ENCODE measurements at regions not wholly inside any gene's neighbourhood (a gene's known extent, or its start where the extent isn't known, plus 50 kb on each side); places are given as distances from the start of the nearest gene placed in this dataset.

- TF ChIP-seq SCRT1 (tag by site-specific recombination; IDR thresholded peaks at IDR 0.05; ENCODE audit: borderline replicate concordance) (no peak), ZNF26 (tag by site-specific recombination; IDR thresholded peaks at IDR 0.05) (no peak), GFI1B (tag by site-specific recombination; IDR thresholded peaks at IDR 0.05) (no peak), ZNF423 (tag by site-specific recombination; IDR thresholded peaks at IDR 0.05) (no peak), TCF7L2 (IDR thresholded peaks at IDR 0.05; ENCODE audit: borderline replicate concordance, low read depth, low read length) (no peak), ZBTB7A (tag by site-specific recombination; IDR thresholded peaks at IDR 0.05; ENCODE audit: low read depth) (no peak), KLF8 (tag by site-specific recombination; IDR thresholded peaks at IDR 0.05) (no peak), ZNF138 (tag by site-specific recombination; IDR thresholded peaks at IDR 0.05; ENCODE audit: borderline replicate concordance) (no peak), PRDM1 (tag by site-specific recombination; IDR thresholded peaks at IDR 0.05) (no peak), ZNF544 (tag by site-specific recombination; IDR thresholded peaks at IDR 0.05) (no peak), ZNF560 (tag by site-specific recombination; IDR thresholded peaks at IDR 0.05; ENCODE audit: borderline replicate concordance) (no peak), ZNF274 (IDR thresholded peaks at IDR 0.05; ENCODE audit: low read length) (no peak), ZNF274 (tag by site-specific recombination; IDR thresholded peaks at IDR 0.05; ENCODE audit: borderline replicate concordance) (no peak)
- TF ChIP-seq, protein P1, sequence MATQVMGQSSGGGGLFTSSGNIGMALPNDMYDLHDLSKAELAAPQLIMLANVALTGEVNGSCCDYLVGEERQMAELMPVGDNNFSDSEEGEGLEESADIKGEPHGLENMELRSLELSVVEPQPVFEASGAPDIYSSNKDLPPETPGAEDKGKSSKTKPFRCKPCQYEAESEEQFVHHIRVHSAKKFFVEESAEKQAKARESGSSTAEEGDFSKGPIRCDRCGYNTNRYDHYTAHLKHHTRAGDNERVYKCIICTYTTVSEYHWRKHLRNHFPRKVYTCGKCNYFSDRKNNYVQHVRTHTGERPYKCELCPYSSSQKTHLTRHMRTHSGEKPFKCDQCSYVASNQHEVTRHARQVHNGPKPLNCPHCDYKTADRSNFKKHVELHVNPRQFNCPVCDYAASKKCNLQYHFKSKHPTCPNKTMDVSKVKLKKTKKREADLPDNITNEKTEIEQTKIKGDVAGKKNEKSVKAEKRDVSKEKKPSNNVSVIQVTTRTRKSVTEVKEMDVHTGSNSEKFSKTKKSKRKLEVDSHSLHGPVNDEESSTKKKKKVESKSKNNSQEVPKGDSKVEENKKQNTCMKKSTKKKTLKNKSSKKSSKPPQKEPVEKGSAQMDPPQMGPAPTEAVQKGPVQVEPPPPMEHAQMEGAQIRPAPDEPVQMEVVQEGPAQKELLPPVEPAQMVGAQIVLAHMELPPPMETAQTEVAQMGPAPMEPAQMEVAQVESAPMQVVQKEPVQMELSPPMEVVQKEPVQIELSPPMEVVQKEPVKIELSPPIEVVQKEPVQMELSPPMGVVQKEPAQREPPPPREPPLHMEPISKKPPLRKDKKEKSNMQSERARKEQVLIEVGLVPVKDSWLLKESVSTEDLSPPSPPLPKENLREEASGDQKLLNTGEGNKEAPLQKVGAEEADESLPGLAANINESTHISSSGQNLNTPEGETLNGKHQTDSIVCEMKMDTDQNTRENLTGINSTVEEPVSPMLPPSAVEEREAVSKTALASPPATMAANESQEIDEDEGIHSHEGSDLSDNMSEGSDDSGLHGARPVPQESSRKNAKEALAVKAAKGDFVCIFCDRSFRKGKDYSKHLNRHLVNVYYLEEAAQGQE (tag by site-specific recombination; IDR thresholded peaks at IDR 0.05) = no peak
- TF ChIP-seq, protein P2, sequence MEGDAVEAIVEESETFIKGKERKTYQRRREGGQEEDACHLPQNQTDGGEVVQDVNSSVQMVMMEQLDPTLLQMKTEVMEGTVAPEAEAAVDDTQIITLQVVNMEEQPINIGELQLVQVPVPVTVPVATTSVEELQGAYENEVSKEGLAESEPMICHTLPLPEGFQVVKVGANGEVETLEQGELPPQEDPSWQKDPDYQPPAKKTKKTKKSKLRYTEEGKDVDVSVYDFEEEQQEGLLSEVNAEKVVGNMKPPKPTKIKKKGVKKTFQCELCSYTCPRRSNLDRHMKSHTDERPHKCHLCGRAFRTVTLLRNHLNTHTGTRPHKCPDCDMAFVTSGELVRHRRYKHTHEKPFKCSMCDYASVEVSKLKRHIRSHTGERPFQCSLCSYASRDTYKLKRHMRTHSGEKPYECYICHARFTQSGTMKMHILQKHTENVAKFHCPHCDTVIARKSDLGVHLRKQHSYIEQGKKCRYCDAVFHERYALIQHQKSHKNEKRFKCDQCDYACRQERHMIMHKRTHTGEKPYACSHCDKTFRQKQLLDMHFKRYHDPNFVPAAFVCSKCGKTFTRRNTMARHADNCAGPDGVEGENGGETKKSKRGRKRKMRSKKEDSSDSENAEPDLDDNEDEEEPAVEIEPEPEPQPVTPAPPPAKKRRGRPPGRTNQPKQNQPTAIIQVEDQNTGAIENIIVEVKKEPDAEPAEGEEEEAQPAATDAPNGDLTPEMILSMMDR (tag by site-specific recombination; IDR thresholded peaks at IDR 0.05) = no peak
Measured at GRCh38 chr2:17030047-17030446, 364.4 kb upstream of the CYRIA start.
